ENCODE measurements at regions not wholly inside any gene's neighbourhood (a gene's known extent, or its start where the extent isn't known, plus 50 kb on each side); places are given as distances from the start of the nearest gene placed in this dataset.

GRCh38 chr2:45272549-45273265 lies 263.5 kb upstream of the SIX2 start:
- no peaks in the 10 kb centered on the region for H3K9me3 ChIP-seq
- intact Hi-C loops (cut with DNase I), result no loop called here
- peaks cover 0 to 8% (median 0%) of the 10 kb centered on the region in 9 donors for H3K27me3 ChIP-seq
- no peak overlapping the region for H3K4me3 ChIP-seq
- H3K36me3 ChIP-seq, result no peaks in the 10 kb centered on the region
- no peak for ATAC-seq
- H3K27ac ChIP-seq, result no peak overlapping the region
- DNase-seq, result no peak
- WGBS, 4 donors, result 73 to 90% (median 83%) methylated on average over 1 to 2 of the region's 2 CpGs
- TF ChIP-seq POLR2A (IDR thresholded peaks at IDR 0.05) (no peak), CTCF (IDR thresholded peaks at IDR 0.05) (no peak)
- H3K4me1 ChIP-seq, result no peaks in the 10 kb centered on the region

GRCh38 chr2:45269149-45269793 lies 260.0 kb upstream of the SIX2 start:
- intact Hi-C loops (cut with DNase I), result no loop called here
- H3K4me3 ChIP-seq, result no peak overlapping the region

GRCh38 chr2:45268631-45269030 lies 259.4 kb upstream of the SIX2 start:
- intact Hi-C loops (cut with DNase I), result no loop called here
- 77 to 92% (median 85%) methylated on average over 3 of the region's 3 CpGs for WGBS, 4 donors
- no peak for ATAC-seq

More at GRCh38 chr2:45269149-45269793, 260.0 kb upstream of the SIX2 start:
- Histone ChIP-seq H3K36me3 (no peaks in the 10 kb centered on the region), H3K4me1 (no peaks in the 10 kb centered on the region), H3K9me3 (no peaks in the 10 kb centered on the region), H3K27ac (no peak overlapping the region), H3K27me3 (peaks cover 0 to 8% (median 0%) of the 10 kb centered on the region in 9 donors)
- no peak for DNase-seq
- no peak for ATAC-seq
- WGBS, 4 donors, result 51 to 62% (median 58%) methylated on average over 7 of the region's 7 CpGs
- TF ChIP-seq POLR2A (IDR thresholded peaks at IDR 0.05) (no peak), CTCF (IDR thresholded peaks at IDR 0.05) (no peak)

More at GRCh38 chr2:45268631-45269030, 259.4 kb upstream of the SIX2 start:
- Histone ChIP-seq H3K36me3 (no peaks in the 10 kb centered on the region), H3K9me3 (no peaks in the 10 kb centered on the region), H3K27me3 (peaks cover 0 to 8% (median 0%) of the 10 kb centered on the region in 9 donors), H3K4me3 (no peak overlapping the region), H3K27ac (no peak overlapping the region), H3K4me1 (no peaks in the 10 kb centered on the region)
- TF ChIP-seq CTCF (IDR thresholded peaks at IDR 0.05) (no peak), POLR2A (IDR thresholded peaks at IDR 0.05) (no peak)
- DNase-seq, result no peak

All from heart left ventricle (tissue), 16 donors.